M059J (cell line): ENCODE measurements at regions not wholly inside any gene's neighbourhood (a gene's known extent, or its start where the extent isn't known, plus 50 kb on each side); places are given as distances from the start of the nearest gene placed in this dataset.
"Not testable (repeated sequence)": the region's sequence is repeated elsewhere in the genome, so short reads cannot be mapped to it uniquely, and the experiment has no call there.

Experiments
- DNase-seq: peaks from one replicate; pipeline ENCODE4 v3.0.0-alpha.2; 2012; ENCODE audit warnings: low read depth

GRCh38 chr20:7770046-7770445, 170.2 kb downstream of the HAO1 start:
- DNase-seq, result no peak

GRCh38 chr20:7770578-7770977, 169.7 kb downstream of the HAO1 start:
- DNase-seq, result peak; percentile 9

- DNase-seq, result no peak
Measured at GRCh38 chr20:7772371-7772770, 167.9 kb downstream of the HAO1 start.

GRCh38 chr20:7773511-7773910, 166.7 kb downstream of the HAO1 start:
- no peak for DNase-seq

GRCh38 chr20:7775072-7775471, 165.2 kb downstream of the HAO1 start:
- DNase-seq, result no peak

GRCh38 chr20:7776148-7776547, 164.1 kb downstream of the HAO1 start:
- no peak for DNase-seq

GRCh38 chr20:7790189-7790588, 150.1 kb downstream of the HAO1 start:
- DNase-seq, result peak; percentile 70

GRCh38 chr20:7792150-7792869, 147.9 kb downstream of the HAO1 start:
- DNase-seq, result peak; percentile 13

GRCh38 chr20:7798176-7798575, 142.1 kb downstream of the HAO1 start:
- DNase-seq, result no peak

GRCh38 chr20:7799862-7800261, 140.4 kb downstream of the HAO1 start:
- DNase-seq, result no peak

- not testable (repeated sequence) for DNase-seq
Measured at GRCh38 chr20:7803411-7804151, 136.7 kb downstream of the HAO1 start.

- DNase-seq, result peak; percentile 34
Measured at GRCh38 chr20:7806831-7807230, 133.4 kb downstream of the HAO1 start.

- DNase-seq, result no peak
Measured at GRCh38 chr20:7817286-7817685, 123.0 kb downstream of the HAO1 start.

- DNase-seq, result no peak
Measured at GRCh38 chr20:7818477-7818876, 121.8 kb downstream of the HAO1 start.

- no peak for DNase-seq
Measured at GRCh38 chr20:7820897-7821296, 119.4 kb downstream of the HAO1 start.

GRCh38 chr20:7822772-7823171, 117.5 kb downstream of the HAO1 start:
- no peak for DNase-seq

GRCh38 chr20:7828437-7828836, 111.8 kb downstream of the HAO1 start:
- no peak for DNase-seq

- DNase-seq, result no peak
Measured at GRCh38 chr20:7829031-7829430, 111.2 kb downstream of the HAO1 start.

GRCh38 chr20:7829776-7830175, 110.5 kb downstream of the HAO1 start:
- DNase-seq, result peak; percentile 6
